H1 (cell line): ENCODE measurements at regions not wholly inside any gene's neighbourhood (a gene's known extent, or its start where the extent isn't known, plus 50 kb on each side); places are given as distances from the start of the nearest gene placed in this dataset.

Experiments
- ATF2 ChIP-seq: IDR thresholded peaks from 2 replicates; pipeline ENCODE4 v1.6.1; 2012; ENCODE audit warnings: low read length, inconsistent platforms
- CHD7 ChIP-seq: fragments of 300-600 bp; sonication (generic); IDR thresholded peaks from 2 replicates; pipeline ENCODE4 v1.7.1; 2012; ENCODE audit warnings: low read length, moderate library complexity, mild to moderate bottlenecking, inconsistent platforms; ENCODE audit not compliant: insufficient replicate concordance
- MAFK ChIP-seq: IDR thresholded peaks from 2 replicates; pipeline ENCODE4 v1.6.1; 2012; ENCODE audit warnings: low read depth, mild to moderate bottlenecking, improper control_type of control experiment, low read length

GRCh38 chr4:117773064-117773936 lies 261.0 kb upstream of the NDST3 start (continued):
- no peak for TF ChIP-seq CHD7
- no peak for TF ChIP-seq ATF2
- TF ChIP-seq MAFK, result no peak
- TF ChIP-seq, all 59 proteins: peak for 0
